OCI-LY3 (cell line): ENCODE measurements at regions not wholly inside any gene's neighbourhood (a gene's known extent, or its start where the extent isn't known, plus 50 kb on each side); places are given as distances from the start of the nearest gene placed in this dataset.
"Not testable (repeated sequence)": the region's sequence is repeated elsewhere in the genome, so short reads cannot be mapped to it uniquely, and the experiment has no call there.

ENCODE experiments used
- CTCF ChIP-seq: fragments of 200-600, 300-600 bp; sonication (generic); IDR thresholded peaks from 2 replicates; pipeline ENCODE4 v1.5.1; 2014; ENCODE audit warnings: antibody characterized with exemption, low read length, low read depth
- EZH2phosphoT487 ChIP-seq: fragments of 200-600 bp; shearing (Covaris generic); IDR thresholded peaks from 2 replicates; pipeline ENCODE4 v1.6.1; 2018; ENCODE audit warnings: antibody characterized with exemption, mixed run types, low read depth

GRCh38 chr7:128598946-128599345 lies 73.1 kb upstream of the GARIN1A start:
- not testable (repeated sequence) for TF ChIP-seq CTCF, EZH2phosphoT487
